Left ventricle myocardium inferior (tissue), 1 donor: ENCODE measurements at regions not wholly inside any gene's neighbourhood (a gene's known extent, or its start where the extent isn't known, plus 50 kb on each side); places are given as distances from the start of the nearest gene placed in this dataset.
A peak's percentile ranks its signal among the peaks of the same experiment; 100 is the strongest.
"Not testable (repeated sequence)": the region's sequence is repeated elsewhere in the genome, so short reads cannot be mapped to it uniquely, and the experiment has no call there.

Source experiments
- DNase-seq: peaks from one replicate; pipeline ENCODE4 v3.0.0-alpha.2; 2020
- H3K27ac ChIP-seq: fragments of 200-600 bp; replicated peaks from 2 replicates; pipeline ENCODE4 v1.8.0; 2021
- H3K27me3 ChIP-seq: fragments of 200-600 bp; 2 replicates; pipeline ENCODE4 v1.8.0; 2021; ENCODE audit warnings: low read depth
- H3K36me3 ChIP-seq: fragments of 200-600 bp; 2 replicates; pipeline ENCODE4 v1.8.0; 2021
- H3K4me1 ChIP-seq: fragments of 200-600 bp; 2 replicates; pipeline ENCODE4 v1.8.0; 2021
- H3K4me3 ChIP-seq: fragments of 200-600 bp; 2 replicates; pipeline ENCODE4 v1.8.0; 2021; ENCODE audit warnings: mild to moderate bottlenecking, moderate library complexity
- H3K9me3 ChIP-seq: fragments of 200-600 bp; replicated peaks from 2 replicates; pipeline ENCODE4 v1.8.0; 2021
- intact Hi-C: fragments of 100-400 bp; cut with micrococcal nuclease; formaldehyde crosslinking; loops from one replicate; pipeline ENCODE4 v1.11.0; 2022
- TF ChIP-seq, protein P1 (sequence below): fragments of 200-600 bp; IDR thresholded peaks from 2 replicates; pipeline ENCODE4 v1.8.0; 2021; ENCODE audit warnings: antibody characterized with exemption, mild to moderate bottlenecking, borderline replicate concordance
- donor health status: DM: no; HTN: yes; CAD: no; lungs with severe emphysema.

DNA sequence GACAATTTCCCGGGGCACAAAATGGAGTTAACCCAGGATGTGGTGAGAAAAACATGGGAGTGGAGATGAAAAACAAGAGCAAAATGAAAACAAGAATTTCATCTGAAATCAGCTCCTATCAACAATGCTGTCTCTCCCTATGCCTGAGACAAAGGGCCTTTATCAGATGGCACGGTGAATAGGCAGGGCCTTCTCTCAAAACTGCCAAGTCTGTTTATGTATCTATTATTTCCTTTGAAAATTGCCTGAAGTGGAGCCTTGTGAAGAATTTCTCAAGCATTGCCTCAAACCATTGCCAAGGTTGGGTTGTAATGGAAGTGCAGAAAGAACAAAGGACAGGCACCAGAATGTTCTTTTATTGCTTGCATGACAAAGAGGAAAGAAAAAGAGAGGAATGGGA is 74.7 kb downstream of the BTBD3 start:
- Histone ChIP-seq H3K4me1 (peaks cover 12% of the 10 kb centered on the region), H3K27ac (no peak overlapping the region), H3K36me3 (no peaks in the 10 kb centered on the region), H3K27me3 (no peaks in the 10 kb centered on the region), H3K4me3 (no peak overlapping the region), H3K9me3 (no peaks in the 10 kb centered on the region)
- DNase-seq: no peak
- TF ChIP-seq, protein P1, sequence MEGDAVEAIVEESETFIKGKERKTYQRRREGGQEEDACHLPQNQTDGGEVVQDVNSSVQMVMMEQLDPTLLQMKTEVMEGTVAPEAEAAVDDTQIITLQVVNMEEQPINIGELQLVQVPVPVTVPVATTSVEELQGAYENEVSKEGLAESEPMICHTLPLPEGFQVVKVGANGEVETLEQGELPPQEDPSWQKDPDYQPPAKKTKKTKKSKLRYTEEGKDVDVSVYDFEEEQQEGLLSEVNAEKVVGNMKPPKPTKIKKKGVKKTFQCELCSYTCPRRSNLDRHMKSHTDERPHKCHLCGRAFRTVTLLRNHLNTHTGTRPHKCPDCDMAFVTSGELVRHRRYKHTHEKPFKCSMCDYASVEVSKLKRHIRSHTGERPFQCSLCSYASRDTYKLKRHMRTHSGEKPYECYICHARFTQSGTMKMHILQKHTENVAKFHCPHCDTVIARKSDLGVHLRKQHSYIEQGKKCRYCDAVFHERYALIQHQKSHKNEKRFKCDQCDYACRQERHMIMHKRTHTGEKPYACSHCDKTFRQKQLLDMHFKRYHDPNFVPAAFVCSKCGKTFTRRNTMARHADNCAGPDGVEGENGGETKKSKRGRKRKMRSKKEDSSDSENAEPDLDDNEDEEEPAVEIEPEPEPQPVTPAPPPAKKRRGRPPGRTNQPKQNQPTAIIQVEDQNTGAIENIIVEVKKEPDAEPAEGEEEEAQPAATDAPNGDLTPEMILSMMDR: no peak
- intact Hi-C loops: no loop called here

DNA sequence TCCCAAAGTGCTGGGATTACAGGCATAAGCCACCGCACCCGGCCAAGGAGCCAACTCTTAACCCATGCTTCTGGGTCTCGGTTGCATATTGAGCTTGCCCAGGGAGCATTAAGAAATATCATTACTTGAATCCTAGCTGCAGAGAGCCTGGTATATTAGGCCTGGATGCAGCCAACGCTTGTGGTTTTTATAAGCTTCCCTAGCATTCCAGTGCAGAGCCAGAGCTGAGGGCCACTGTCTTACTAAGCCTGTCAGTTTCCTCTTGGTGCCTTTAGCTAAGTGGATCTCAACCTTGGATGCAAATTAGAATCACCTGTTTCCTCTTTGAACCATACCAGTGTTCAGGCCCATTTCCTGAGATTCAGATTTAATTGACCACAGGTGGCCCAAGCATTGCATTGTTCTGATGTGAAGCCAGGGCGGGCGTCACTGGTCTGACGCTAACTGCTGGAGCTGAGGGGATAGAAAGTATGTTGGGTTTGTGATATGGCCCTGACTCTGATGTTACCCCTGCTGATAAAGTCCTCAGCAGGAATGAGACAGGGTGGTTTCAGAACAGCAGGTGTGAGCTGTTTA is 76.3 kb downstream of the BTBD3 start:
- Histone ChIP-seq H3K9me3 (no peaks in the 10 kb centered on the region), H3K27me3 (no peaks in the 10 kb centered on the region), H3K27ac (no peak overlapping the region), H3K4me3 (no peak overlapping the region), H3K4me1 (no peaks in the 10 kb centered on the region), H3K36me3 (no peaks in the 10 kb centered on the region)
- TF ChIP-seq, protein P1: no peak
- no peak for DNase-seq
- intact Hi-C loops: no loop called here

DNA sequence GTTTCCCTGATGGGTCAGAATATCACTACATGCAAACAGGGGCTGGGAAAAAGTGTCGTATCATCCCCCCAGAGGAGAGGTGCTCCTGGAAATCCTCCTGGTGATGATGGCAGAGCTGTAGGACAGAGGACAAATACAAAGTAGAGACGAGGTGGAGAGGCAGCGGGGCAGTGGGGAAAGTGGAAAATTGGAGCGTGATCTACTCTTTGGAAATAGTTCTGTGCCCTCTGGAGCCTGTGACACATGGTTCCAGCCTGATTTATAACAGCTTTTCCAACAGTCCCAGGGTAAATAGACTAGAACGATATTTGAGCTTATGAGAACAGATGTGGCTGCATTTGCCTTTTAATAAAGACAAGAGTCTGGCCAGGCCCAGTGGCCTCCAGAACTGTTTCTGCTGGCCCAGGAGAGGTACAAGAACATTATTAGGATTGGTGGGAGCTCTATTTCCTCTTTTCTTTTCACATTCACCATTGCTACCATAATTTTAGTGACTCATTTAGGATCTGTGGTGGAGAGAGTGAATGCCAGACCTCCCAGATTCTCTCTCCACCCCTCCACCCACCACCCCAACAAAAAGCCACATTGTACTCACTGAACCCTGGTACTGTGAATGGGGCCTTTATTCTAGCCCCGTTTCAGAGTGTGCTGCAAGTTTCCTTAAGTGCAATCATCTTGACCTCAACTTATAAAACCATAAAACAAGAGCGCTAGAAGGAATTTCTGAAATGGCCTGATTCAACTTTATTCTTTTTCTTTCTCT is 78.3 kb downstream of the BTBD3 start:
- no peak overlapping the region for H3K4me3 ChIP-seq
- H3K27ac ChIP-seq: peak overlapping the region; percentile 33
- H3K36me3 ChIP-seq: no peaks in the 10 kb centered on the region
- DNase-seq: no peak
- H3K4me1 ChIP-seq: no peaks in the 10 kb centered on the region
- H3K27me3 ChIP-seq: no peaks in the 10 kb centered on the region
- no peaks in the 10 kb centered on the region for H3K9me3 ChIP-seq
- intact Hi-C loops: no loop called here
- TF ChIP-seq, protein P1: no peak

DNA sequence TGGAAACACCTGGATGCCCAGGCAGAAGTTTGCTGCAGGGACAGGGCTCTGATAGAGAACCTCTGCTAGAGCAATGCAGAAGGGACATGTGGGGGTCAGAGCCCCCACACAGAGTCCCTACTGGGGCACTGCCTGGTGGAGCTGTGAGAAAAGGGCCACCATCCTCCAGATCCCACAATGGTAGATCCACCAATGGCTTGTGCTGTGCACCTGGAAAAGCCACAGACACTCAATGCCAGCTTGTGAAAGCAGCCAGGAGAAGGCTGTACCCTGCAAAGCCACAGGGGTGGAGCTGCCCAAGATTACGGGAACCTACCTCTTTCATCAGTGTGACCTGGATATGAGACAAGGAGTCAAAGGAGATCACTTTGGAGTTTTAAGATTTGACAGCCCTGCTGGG is 87.1 kb downstream of the BTBD3 start:
- H3K9me3 ChIP-seq, DNase-seq, intact Hi-C loops, H3K27ac ChIP-seq, H3K4me1 ChIP-seq, H3K27me3 ChIP-seq, H3K36me3 ChIP-seq, H3K4me3 ChIP-seq: not testable (repeated sequence)

DNA sequence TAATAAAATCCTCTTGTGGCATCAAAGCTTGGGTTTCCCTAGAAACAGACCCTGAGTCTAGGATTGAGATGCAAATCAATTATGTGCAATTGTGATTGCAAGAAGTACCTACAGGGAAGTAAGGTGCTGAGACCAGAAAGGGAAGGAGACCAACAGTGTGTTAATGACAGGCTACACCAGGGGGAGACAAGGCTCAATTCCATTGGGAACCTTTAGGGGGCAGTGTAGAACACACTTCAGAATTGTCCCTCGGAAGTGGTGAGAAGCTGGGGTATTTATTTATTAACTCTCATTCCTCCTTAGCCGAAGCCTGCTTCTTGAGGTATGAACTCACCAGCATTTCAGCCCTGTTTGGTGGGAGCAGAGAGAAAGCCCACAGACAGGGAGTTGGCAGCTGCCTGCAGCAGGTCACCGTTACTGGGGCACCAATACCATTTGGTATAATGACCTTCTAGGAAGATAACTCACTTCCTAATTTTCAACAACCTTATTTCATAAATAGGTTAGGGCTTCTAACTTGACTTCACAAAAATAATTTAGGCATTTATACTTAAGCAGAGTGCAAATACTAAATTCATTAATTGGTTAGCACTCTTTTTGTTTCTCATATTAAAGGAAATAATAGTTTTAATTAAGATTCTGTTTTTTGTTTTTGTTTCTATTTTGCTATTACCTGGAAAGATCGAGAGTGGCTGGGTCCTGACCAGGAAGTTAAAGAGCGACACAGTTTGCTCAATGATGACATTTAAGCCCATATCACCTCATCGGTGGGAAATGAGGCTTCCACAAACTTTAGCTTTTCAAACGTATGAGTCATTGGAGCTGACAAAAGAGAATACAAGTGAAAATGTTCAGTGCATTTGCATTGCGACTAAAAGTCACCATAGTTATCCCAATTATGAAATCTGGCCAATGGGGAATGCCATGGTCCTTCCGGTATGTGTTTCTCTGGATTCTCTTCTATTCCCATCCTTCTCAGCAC is 94.8 kb downstream of the BTBD3 start:
- Histone ChIP-seq H3K4me1 (peaks cover 15% of the 10 kb centered on the region), H3K4me3 (no peak overlapping the region), H3K36me3 (no peaks in the 10 kb centered on the region), H3K9me3 (no peaks in the 10 kb centered on the region), H3K27ac (no peak overlapping the region), H3K27me3 (no peaks in the 10 kb centered on the region)
- no peak for DNase-seq
- TF ChIP-seq, protein P1: peak; percentile 84
- intact Hi-C loops: no loop called here
